Type B pancreatic cell (in vitro differentiated cells): ENCODE measurements at regions not wholly inside any gene's neighbourhood (a gene's known extent, or its start where the extent isn't known, plus 50 kb on each side); places are given as distances from the start of the nearest gene placed in this dataset.

ENCODE experiments used
- DNase-seq: peaks from one replicate; pipeline ENCODE4 v3.0.0; 2021; ENCODE audit warnings: mixed read lengths; ENCODE audit not compliant: unreplicated experiment; ENCODE audit errors: extremely low spot score
- H3K27ac Mint-ChIP-seq: 2 replicates; pipeline ENCODE4 v1.8.0; 2021; ENCODE audit warnings: mild to moderate bottlenecking, mixed read lengths
- H3K27me3 Mint-ChIP-seq: 2 replicates; pipeline ENCODE4 v1.8.0; 2021; ENCODE audit warnings: mixed read lengths
- H3K36me3 Mint-ChIP-seq: 2 replicates; pipeline ENCODE4 v1.8.0; 2021; ENCODE audit warnings: mixed read lengths
- H3K4me1 Mint-ChIP-seq: one replicate; pipeline ENCODE4 v1.8.0; 2021; ENCODE audit warnings: mixed read lengths; ENCODE audit not compliant: unreplicated experiment
- H3K4me3 Mint-ChIP-seq: 2 replicates; pipeline ENCODE4 v1.8.0; 2021; ENCODE audit warnings: mild to moderate bottlenecking, mixed read lengths
- H3K9me3 Mint-ChIP-seq: 2 replicates; pipeline ENCODE4 v1.8.0; 2021; ENCODE audit warnings: mixed read lengths
- CTCF ChIP-seq: fragments of 200-600 bp; sonication (generic); conservative IDR thresholded peaks from 2 replicates; pipeline ENCODE4 v1.5.0; 2021; ENCODE audit warnings: antibody characterized with exemption, mild to moderate bottlenecking

GRCh38 chr5:67395790-67396418, 199.3 kb upstream of the CD180 start:
- H3K4me1 Mint-ChIP-seq: peaks cover 20% of the 10 kb centered on the region
- H3K9me3 Mint-ChIP-seq: peaks cover 6% of the 10 kb centered on the region
- H3K27me3 Mint-ChIP-seq: no peaks in the 10 kb centered on the region
- no peak for DNase-seq
- TF ChIP-seq CTCF: no peak
- no peaks in the 10 kb centered on the region for H3K36me3 Mint-ChIP-seq
- H3K27ac Mint-ChIP-seq: no peak overlapping the region
- no peak overlapping the region for H3K4me3 Mint-ChIP-seq

GRCh38 chr5:67393211-67393610, 196.6 kb upstream of the CD180 start:
- no peak overlapping the region for H3K27ac Mint-ChIP-seq
- no peak for TF ChIP-seq CTCF
- H3K4me3 Mint-ChIP-seq: no peak overlapping the region
- peaks cover 12% of the 10 kb centered on the region for H3K4me1 Mint-ChIP-seq
- no peaks in the 10 kb centered on the region for H3K36me3 Mint-ChIP-seq
- DNase-seq: no peak
- H3K9me3 Mint-ChIP-seq: peaks cover 8% of the 10 kb centered on the region
- H3K27me3 Mint-ChIP-seq: no peaks in the 10 kb centered on the region

- Mint-ChIP-seq H3K4me1 (peaks cover 12% of the 10 kb centered on the region), H3K27me3 (no peaks in the 10 kb centered on the region), H3K9me3 (peaks cover 8% of the 10 kb centered on the region), H3K27ac (no peak overlapping the region), H3K36me3 (no peaks in the 10 kb centered on the region), H3K4me3 (no peak overlapping the region)
- DNase-seq: no peak
- no peak for TF ChIP-seq CTCF
Measured at GRCh38 chr5:67390935-67391334, 194.3 kb upstream of the CD180 start.

GRCh38 chr5:67383451-67383850, 186.9 kb upstream of the CD180 start:
- Mint-ChIP-seq H3K4me3 (no peak overlapping the region), H3K27me3 (peaks cover 3% of the 10 kb centered on the region), H3K36me3 (no peaks in the 10 kb centered on the region), H3K27ac (no peak overlapping the region), H3K9me3 (no peaks in the 10 kb centered on the region), H3K4me1 (peaks cover 13% of the 10 kb centered on the region)
- no peak for DNase-seq
- TF ChIP-seq CTCF: no peak

- H3K4me3 Mint-ChIP-seq: no peak overlapping the region
- no peak for DNase-seq
- no peaks in the 10 kb centered on the region for H3K9me3 Mint-ChIP-seq
- no peaks in the 10 kb centered on the region for H3K36me3 Mint-ChIP-seq
- peaks cover 3% of the 10 kb centered on the region for H3K27me3 Mint-ChIP-seq
- no peak overlapping the region for H3K27ac Mint-ChIP-seq
- no peak for TF ChIP-seq CTCF
- H3K4me1 Mint-ChIP-seq: peaks cover 13% of the 10 kb centered on the region
Measured at GRCh38 chr5:67381236-67381880, 184.8 kb upstream of the CD180 start.
